Peyer's patch (tissue), 4 donors: ENCODE measurements at regions not wholly inside any gene's neighbourhood (a gene's known extent, or its start where the extent isn't known, plus 50 kb on each side); places are given as distances from the start of the nearest gene placed in this dataset.

ENCODE experiments used
- DNase-seq, 3 donors: peaks; one replicate each; pipeline ENCODE4 v3.0.0-alpha.2; 2017 to 2019
- H3K27ac ChIP-seq, 4 donors: fragments of 200-600 bp; sonication (generic); one replicate each; pipeline ENCODE4 v1.5.1; 2016 to 2019
- H3K27me3 ChIP-seq, 2 donors: fragments of 200-600 bp; sonication (generic); one replicate each; pipeline ENCODE4 v1.5.1; 2019
- H3K36me3 ChIP-seq, 3 donors: fragments of 200-600 bp; sonication (generic); one replicate each; pipeline ENCODE4 v1.5.1; 2016 to 2019
- H3K4me1 ChIP-seq, 4 donors: fragments of 200-600 bp; sonication (generic); one replicate each; pipeline ENCODE4 v1.5.1; 2016 to 2019
- H3K4me3 ChIP-seq, 4 donors: fragments of 200-600 bp; sonication (generic); 1 replicate in 3 of 4; 2 replicates in 1 of 4; pipeline ENCODE4 v1.5.1; 2016 to 2019; ENCODE audit warnings: mild to moderate bottlenecking in 1 of 4
- H3K9me3 ChIP-seq, 4 donors: fragments of 200-600 bp; sonication (generic); one replicate each; pipeline ENCODE4 v1.5.1; 2016 to 2019; ENCODE audit warnings: mild to moderate bottlenecking in 1 of 4
- POLR2A ChIP-seq, 2 donors: fragments of 450-650 bp; IDR thresholded peaks; one replicate each; pipeline ENCODE4 v1.5.1; 2017; ENCODE audit warnings: antibody characterized with exemption in 2 of 2, mild to moderate bottlenecking in 2 of 2, moderate library complexity in 2 of 2
- TF ChIP-seq, protein P1 (sequence below), 6 experiments: fragments of 450-650 bp in 4 of 6; fragments of 200-600 bp in 2 of 6; sonication (generic) in 1 of 6; IDR thresholded peaks; one replicate each; pipeline ENCODE4 v1.5.1; 2017 to 2019; ENCODE audit warnings: antibody characterized with exemption in 6 of 6, mild to moderate bottlenecking in 3 of 6, moderate library complexity in 1 of 6

DNA sequence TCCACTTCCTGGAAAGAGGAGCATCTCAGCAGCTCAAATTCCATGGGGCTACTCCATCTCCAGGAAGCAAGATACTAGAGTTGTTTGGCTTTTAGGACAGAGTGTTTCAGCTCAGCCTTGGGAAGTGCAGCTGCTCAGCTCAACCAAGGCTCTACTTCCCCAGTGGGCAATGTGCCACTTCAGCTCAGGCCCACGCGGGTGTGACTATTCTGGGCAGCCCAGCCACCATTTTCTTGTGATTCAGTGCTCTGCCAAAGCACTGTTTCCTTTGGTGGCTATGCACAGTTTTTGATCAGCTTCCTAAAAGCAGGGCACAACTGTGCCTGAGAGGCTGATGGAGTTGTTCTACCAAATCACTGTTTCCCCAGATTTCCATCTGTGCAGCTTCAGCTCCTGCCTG, 1104.9 kb upstream of the TMPRSS15 start:
- Histone ChIP-seq H3K9me3 (no peaks in the 10 kb centered on the region), H3K27ac (no peak overlapping the region), H3K36me3 (no peaks in the 10 kb centered on the region), H3K4me1 (no peaks in the 10 kb centered on the region), H3K27me3 (no peaks in the 10 kb centered on the region), H3K4me3 (no peak overlapping the region)
- DNase-seq, result no peak
- no peak for TF ChIP-seq POLR2A (IDR thresholded peaks at IDR 0.05)
- TF ChIP-seq, protein P1, sequence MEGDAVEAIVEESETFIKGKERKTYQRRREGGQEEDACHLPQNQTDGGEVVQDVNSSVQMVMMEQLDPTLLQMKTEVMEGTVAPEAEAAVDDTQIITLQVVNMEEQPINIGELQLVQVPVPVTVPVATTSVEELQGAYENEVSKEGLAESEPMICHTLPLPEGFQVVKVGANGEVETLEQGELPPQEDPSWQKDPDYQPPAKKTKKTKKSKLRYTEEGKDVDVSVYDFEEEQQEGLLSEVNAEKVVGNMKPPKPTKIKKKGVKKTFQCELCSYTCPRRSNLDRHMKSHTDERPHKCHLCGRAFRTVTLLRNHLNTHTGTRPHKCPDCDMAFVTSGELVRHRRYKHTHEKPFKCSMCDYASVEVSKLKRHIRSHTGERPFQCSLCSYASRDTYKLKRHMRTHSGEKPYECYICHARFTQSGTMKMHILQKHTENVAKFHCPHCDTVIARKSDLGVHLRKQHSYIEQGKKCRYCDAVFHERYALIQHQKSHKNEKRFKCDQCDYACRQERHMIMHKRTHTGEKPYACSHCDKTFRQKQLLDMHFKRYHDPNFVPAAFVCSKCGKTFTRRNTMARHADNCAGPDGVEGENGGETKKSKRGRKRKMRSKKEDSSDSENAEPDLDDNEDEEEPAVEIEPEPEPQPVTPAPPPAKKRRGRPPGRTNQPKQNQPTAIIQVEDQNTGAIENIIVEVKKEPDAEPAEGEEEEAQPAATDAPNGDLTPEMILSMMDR (IDR thresholded peaks at IDR 0.05), result no peak

DNA sequence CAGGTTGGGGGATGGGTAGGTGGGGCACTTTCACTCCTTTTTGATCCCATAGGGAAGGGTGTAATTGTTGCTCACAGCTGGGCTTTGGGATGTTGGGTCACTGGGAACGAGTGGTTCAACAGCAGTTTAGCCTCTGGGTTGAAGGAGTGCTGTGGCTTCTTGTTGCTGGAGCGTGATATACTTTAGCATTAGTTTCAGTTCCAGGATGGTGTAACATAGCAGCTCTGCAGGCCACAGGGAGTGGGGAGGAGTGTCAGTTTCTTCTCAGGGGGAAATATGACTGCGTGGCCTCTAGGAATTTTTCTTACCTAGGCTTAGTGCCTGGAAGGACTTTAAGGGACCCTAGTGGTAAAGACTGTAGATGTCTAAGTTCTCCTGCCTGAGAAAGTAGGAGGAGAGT, 1105.3 kb upstream of the TMPRSS15 start:
- H3K9me3 ChIP-seq, result no peaks in the 10 kb centered on the region
- H3K27me3 ChIP-seq, result no peaks in the 10 kb centered on the region
- no peak for DNase-seq
- TF ChIP-seq POLR2A (IDR thresholded peaks at IDR 0.05), result no peak
- TF ChIP-seq, protein P1 (IDR thresholded peaks at IDR 0.05), result no peak
- no peak overlapping the region for H3K4me3 ChIP-seq
- no peaks in the 10 kb centered on the region for H3K4me1 ChIP-seq
- H3K36me3 ChIP-seq, result no peaks in the 10 kb centered on the region
- H3K27ac ChIP-seq, result no peak overlapping the region

DNA sequence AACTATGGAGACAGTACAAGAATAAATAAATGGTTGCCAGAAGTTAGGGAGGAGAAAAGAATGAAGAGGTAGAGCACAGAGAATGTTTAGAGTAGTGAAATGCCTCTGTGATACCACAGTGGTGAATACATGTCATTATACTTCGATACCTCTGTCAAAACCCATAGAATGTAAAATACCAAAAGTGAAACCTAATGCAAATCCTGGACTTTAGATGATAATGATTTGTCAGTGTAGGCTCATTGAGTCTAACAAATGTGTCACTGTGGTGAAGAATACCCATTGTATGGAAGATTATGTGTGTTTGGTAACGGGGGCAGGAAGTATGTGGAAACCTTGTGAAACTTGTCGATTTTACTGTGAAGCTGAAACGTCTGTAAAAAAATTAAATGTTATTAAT, 1106.5 kb upstream of the TMPRSS15 start:
- Histone ChIP-seq H3K27me3 (no peaks in the 10 kb centered on the region), H3K4me3 (no peak overlapping the region), H3K9me3 (no peaks in the 10 kb centered on the region), H3K4me1 (no peaks in the 10 kb centered on the region), H3K36me3 (no peaks in the 10 kb centered on the region), H3K27ac (no peak overlapping the region)
- no peak for TF ChIP-seq POLR2A (IDR thresholded peaks at IDR 0.05)
- TF ChIP-seq, protein P1 (IDR thresholded peaks at IDR 0.05), result no peak
- DNase-seq, result no peak

DNA sequence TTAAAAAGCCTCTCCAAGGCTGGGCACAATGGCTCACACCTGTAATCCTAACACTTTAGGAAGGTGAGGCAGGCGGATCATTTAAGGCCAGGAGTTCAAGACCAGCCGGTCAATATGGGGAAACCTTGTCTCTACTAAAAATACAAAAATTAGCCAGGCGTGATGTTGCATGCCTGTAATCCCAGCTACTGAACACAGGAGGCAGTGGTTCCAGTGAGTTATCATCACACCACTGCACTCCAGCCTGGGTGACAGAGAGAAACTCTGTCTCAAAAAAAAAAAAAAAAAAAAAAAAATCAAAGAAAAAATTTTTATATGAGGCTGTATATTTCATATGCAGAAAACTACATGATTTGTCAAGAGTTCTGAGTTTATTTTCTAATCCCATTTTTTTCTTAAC, 1107.1 kb upstream of the TMPRSS15 start:
- TF ChIP-seq, protein P1 (IDR thresholded peaks at IDR 0.05), result no peak
- no peaks in the 10 kb centered on the region for H3K36me3 ChIP-seq
- H3K27me3 ChIP-seq, result no peaks in the 10 kb centered on the region
- no peak overlapping the region for H3K4me3 ChIP-seq
- H3K4me1 ChIP-seq, result no peaks in the 10 kb centered on the region
- no peak for DNase-seq
- H3K27ac ChIP-seq, result no peak overlapping the region
- H3K9me3 ChIP-seq, result no peaks in the 10 kb centered on the region

DNA sequence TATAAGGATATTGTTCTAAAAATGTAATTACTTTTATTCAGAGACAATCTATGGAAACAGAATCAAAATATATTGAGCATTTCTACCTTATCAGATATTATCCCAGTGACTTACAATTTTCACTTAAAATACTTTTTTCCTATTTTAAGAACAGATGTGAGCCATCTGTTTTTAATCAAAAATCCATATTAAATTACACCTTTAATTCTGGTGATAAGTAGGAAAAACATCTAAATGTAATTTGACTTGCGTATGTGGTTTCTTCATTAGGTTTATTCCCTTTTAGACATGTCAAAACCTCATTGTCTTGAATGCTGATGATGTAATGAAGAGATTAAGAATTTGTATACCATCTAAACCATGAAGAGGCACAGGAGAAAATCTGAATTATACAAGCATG, 1118.8 kb upstream of the TMPRSS15 start:
- no peak for TF ChIP-seq POLR2A (IDR thresholded peaks at IDR 0.05)
- TF ChIP-seq, protein P1 (IDR thresholded peaks at IDR 0.05), result no peak
- Histone ChIP-seq H3K36me3 (no peaks in the 10 kb centered on the region), H3K27me3 (no peaks in the 10 kb centered on the region), H3K4me1 (no peaks in the 10 kb centered on the region), H3K27ac (no peak overlapping the region), H3K4me3 (no peak overlapping the region), H3K9me3 (no peaks in the 10 kb centered on the region)
- no peak for DNase-seq

DNA sequence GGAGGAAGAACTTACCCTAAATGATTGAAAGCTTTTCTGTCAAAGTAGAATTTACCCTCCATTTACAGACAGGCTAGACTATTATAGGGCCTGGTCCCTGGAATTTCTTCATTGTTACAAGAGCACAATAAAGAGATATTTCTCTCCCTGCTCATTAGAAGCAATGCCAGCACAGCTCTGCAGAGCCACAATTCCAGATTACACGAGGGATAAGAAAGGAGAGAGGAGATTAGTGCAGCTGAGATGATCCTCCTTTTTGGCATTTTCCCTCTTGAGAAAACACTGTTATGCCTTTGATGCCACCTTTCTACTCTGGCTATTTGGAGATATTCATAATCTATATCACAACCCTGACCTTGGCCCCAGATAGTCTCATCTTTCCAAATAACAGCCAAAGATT, 1119.5 kb upstream of the TMPRSS15 start:
- Histone ChIP-seq H3K36me3 (no peaks in the 10 kb centered on the region), H3K27ac (no peak overlapping the region), H3K27me3 (no peaks in the 10 kb centered on the region), H3K4me1 (no peaks in the 10 kb centered on the region), H3K9me3 (no peaks in the 10 kb centered on the region), H3K4me3 (no peak overlapping the region)
- DNase-seq, result no peak
- TF ChIP-seq POLR2A (IDR thresholded peaks at IDR 0.05), result no peak
- TF ChIP-seq, protein P1 (IDR thresholded peaks at IDR 0.05), result no peak
